SK-N-MC (cell line): ENCODE measurements at regions not wholly inside any gene's neighbourhood (a gene's known extent, or its start where the extent isn't known, plus 50 kb on each side); places are given as distances from the start of the nearest gene placed in this dataset.

Experiments used
- DNase-seq: peaks from one replicate; pipeline ENCODE4 v3.0.0-alpha.2; 2011; ENCODE audit warnings: low read depth, low spot score
- H3K27ac ChIP-seq: fragments of 200-600 bp; sonication (generic); 2 replicates; pipeline ENCODE4 v1.5.1; 2016; ENCODE audit warnings: mixed run types
- H3K36me3 ChIP-seq: fragments of 200-600 bp; sonication (generic); 2 replicates; pipeline ENCODE4 v1.6.1; 2017; ENCODE audit warnings: antibody characterized with exemption, low read length, mixed read lengths; ENCODE audit not compliant: insufficient read depth
- H3K4me3 ChIP-seq: fragments of 200-600 bp; sonication (generic); 2 replicates; pipeline ENCODE4 v1.5.1; 2016
- H3K9ac ChIP-seq: fragments of 200-600 bp; sonication (generic); 2 replicates; pipeline ENCODE4 v1.8.0; 2017; ENCODE audit warnings: mixed run types, mixed read lengths; ENCODE audit not compliant: insufficient read length
- H3K9me3 ChIP-seq: fragments of 200-600 bp; sonication (generic); 2 replicates; pipeline ENCODE4 v1.6.1; 2017; ENCODE audit warnings: low read depth, mild to moderate bottlenecking, antibody characterized with exemption, low read length, moderate library complexity, mixed read lengths
- EZH2 ChIP-seq: fragments of 200-600 bp; sonication (generic); IDR thresholded peaks from one replicate; pipeline ENCODE4 v1.6.1; 2017; ENCODE audit warnings: antibody characterized with exemption
- FOXP2 ChIP-seq: optimal IDR thresholded peaks from 2 replicates; pipeline ENCODE3; 2011; ENCODE audit warnings: mild to moderate bottlenecking, moderate library complexity; ENCODE audit not compliant: insufficient read depth; ENCODE audit errors: extremely low read length, control extremely low read depth
- POLR2AphosphoS5 ChIP-seq: IDR thresholded peaks from 2 replicates; pipeline ENCODE4 v1.6.1; 2012; ENCODE audit warnings: mild to moderate bottlenecking, low read depth, low read length, borderline replicate concordance

- DNase-seq: no peak
- Histone ChIP-seq H3K9ac (no peak overlapping the region), H3K27ac (no peak overlapping the region), H3K36me3 (no peaks in the 10 kb centered on the region), H3K4me3 (0 out of 2 replicates have a peak overlapping the region, but pooled peaks have one; percentile 15), H3K9me3 (no peaks in the 10 kb centered on the region)
- no peak for TF ChIP-seq POLR2AphosphoS5
- TF ChIP-seq EZH2: no peak
- no peak for TF ChIP-seq FOXP2
Measured at GRCh38 chr5:5025774-5026408, 114.2 kb upstream of the ADAMTS16 start.

- H3K36me3 ChIP-seq: no peaks in the 10 kb centered on the region
- TF ChIP-seq FOXP2 (no peak), POLR2AphosphoS5 (no peak), EZH2 (no peak)
- no peak overlapping the region for H3K9ac ChIP-seq
- H3K27ac ChIP-seq: no peak overlapping the region
- H3K9me3 ChIP-seq: no peaks in the 10 kb centered on the region
- DNase-seq: no peak
- no peak overlapping the region for H3K4me3 ChIP-seq
Measured at GRCh38 chr5:5026409-5026785, 113.7 kb upstream of the ADAMTS16 start.

GRCh38 chr5:5031665-5032064 is 108.5 kb upstream of the ADAMTS16 start:
- no peak overlapping the region for H3K27ac ChIP-seq
- DNase-seq: no peak
- no peak overlapping the region for H3K9ac ChIP-seq
- H3K4me3 ChIP-seq: no peak overlapping the region
- no peaks in the 10 kb centered on the region for H3K36me3 ChIP-seq
- no peaks in the 10 kb centered on the region for H3K9me3 ChIP-seq
- TF ChIP-seq FOXP2 (no peak), POLR2AphosphoS5 (no peak), EZH2 (no peak)

GRCh38 chr5:5037674-5038073 is 102.5 kb upstream of the ADAMTS16 start:
- Histone ChIP-seq H3K4me3 (no peak overlapping the region), H3K9ac (no peak overlapping the region), H3K9me3 (no peaks in the 10 kb centered on the region), H3K36me3 (no peaks in the 10 kb centered on the region), H3K27ac (no peak overlapping the region)
- no peak for TF ChIP-seq EZH2
- no peak for TF ChIP-seq POLR2AphosphoS5
- no peak for TF ChIP-seq FOXP2
- DNase-seq: no peak

GRCh38 chr5:5039918-5040317 is 100.2 kb upstream of the ADAMTS16 start:
- Histone ChIP-seq H3K9me3 (no peaks in the 10 kb centered on the region), H3K27ac (no peak overlapping the region), H3K36me3 (no peaks in the 10 kb centered on the region), H3K9ac (no peak overlapping the region), H3K4me3 (no peak overlapping the region)
- no peak for TF ChIP-seq EZH2
- no peak for TF ChIP-seq FOXP2
- no peak for TF ChIP-seq POLR2AphosphoS5
- DNase-seq: no peak

GRCh38 chr5:5040712-5041111 is 99.4 kb upstream of the ADAMTS16 start:
- DNase-seq: no peak
- Histone ChIP-seq H3K9ac (no peak overlapping the region), H3K9me3 (no peaks in the 10 kb centered on the region), H3K36me3 (no peaks in the 10 kb centered on the region), H3K4me3 (no peak overlapping the region), H3K27ac (no peak overlapping the region)
- TF ChIP-seq FOXP2 (no peak), POLR2AphosphoS5 (no peak), EZH2 (no peak)

GRCh38 chr5:5042806-5043205 is 97.3 kb upstream of the ADAMTS16 start:
- H3K4me3 ChIP-seq: no peak overlapping the region
- no peak for TF ChIP-seq FOXP2
- no peak for TF ChIP-seq POLR2AphosphoS5
- no peak for TF ChIP-seq EZH2
- H3K36me3 ChIP-seq: no peaks in the 10 kb centered on the region
- no peak overlapping the region for H3K27ac ChIP-seq
- H3K9ac ChIP-seq: no peak overlapping the region
- no peaks in the 10 kb centered on the region for H3K9me3 ChIP-seq
- no peak for DNase-seq

- no peak overlapping the region for H3K4me3 ChIP-seq
- H3K9ac ChIP-seq: no peak overlapping the region
- TF ChIP-seq FOXP2 (no peak), EZH2 (no peak), POLR2AphosphoS5 (no peak)
- H3K9me3 ChIP-seq: no peaks in the 10 kb centered on the region
- H3K27ac ChIP-seq: no peak overlapping the region
- no peaks in the 10 kb centered on the region for H3K36me3 ChIP-seq
- DNase-seq: no peak
Measured at GRCh38 chr5:5043346-5043745, 96.8 kb upstream of the ADAMTS16 start.
